ENCODE measurements at regions not wholly inside any gene's neighbourhood (a gene's known extent, or its start where the extent isn't known, plus 50 kb on each side); places are given as distances from the start of the nearest gene placed in this dataset.
"Not testable (repeated sequence)": the region's sequence is repeated elsewhere in the genome, so short reads cannot be mapped to it uniquely, and the experiment has no call there.

- Histone ChIP-seq H3K36me3 (ENCODE audit: control insufficient read depth, insufficient read depth, low read length) (no peaks in the 10 kb centered on the region), H3K9me3 (ENCODE audit: control insufficient read depth, low read length) (peaks cover 8% of the 10 kb centered on the region), H3K27ac (ENCODE audit: low read depth, low read length, severe bottlenecking) (no peak overlapping the region), H3K4me1 (ENCODE audit: control insufficient read depth, insufficient read depth, low read length, poor library complexity, severe bottlenecking) (no peaks in the 10 kb centered on the region), H3K4me3 (ENCODE audit: extremely low read depth, insufficient read depth, low read length, poor library complexity, severe bottlenecking) (no peak overlapping the region)
- 100% methylated on average over 1 of the region's 1 CpG for WGBS, 2 experiments (ENCODE audit: insufficient coverage in 2 of 2)
Measured at GRCh38 chr10:53447576-53447975, 675.0 kb upstream of the MBL2 start.

GRCh38 chr10:53441843-53442242 is 669.3 kb upstream of the MBL2 start:
- H3K36me3 ChIP-seq (ENCODE audit: control insufficient read depth, insufficient read depth, low read length) = no peaks in the 10 kb centered on the region
- no peaks in the 10 kb centered on the region for H3K4me1 ChIP-seq (ENCODE audit: control insufficient read depth, insufficient read depth, low read length, poor library complexity, severe bottlenecking)
- H3K4me3 ChIP-seq (ENCODE audit: extremely low read depth, insufficient read depth, low read length, poor library complexity, severe bottlenecking) = no peak overlapping the region
- no peaks in the 10 kb centered on the region for H3K9me3 ChIP-seq (ENCODE audit: control insufficient read depth, low read length)
- WGBS, 2 experiments (ENCODE audit: insufficient coverage in 2 of 2) = 80% methylated on average over 1 of the region's 1 CpG; no CpG with 5 or more reads in 1 of the 2 experiments
- H3K27ac ChIP-seq (ENCODE audit: low read depth, low read length, severe bottlenecking) = no peak overlapping the region

- H3K9me3 ChIP-seq (ENCODE audit: control insufficient read depth, low read length) = no peaks in the 10 kb centered on the region
- 75% methylated on average over 2 of the region's 3 CpGs; no CpG with 5 or more reads in 1 of the 2 experiments for WGBS, 2 experiments (ENCODE audit: insufficient coverage in 2 of 2)
- no peak overlapping the region for H3K4me3 ChIP-seq (ENCODE audit: extremely low read depth, insufficient read depth, low read length, poor library complexity, severe bottlenecking)
- no peaks in the 10 kb centered on the region for H3K4me1 ChIP-seq (ENCODE audit: control insufficient read depth, insufficient read depth, low read length, poor library complexity, severe bottlenecking)
- no peaks in the 10 kb centered on the region for H3K36me3 ChIP-seq (ENCODE audit: control insufficient read depth, insufficient read depth, low read length)
- no peak overlapping the region for H3K27ac ChIP-seq (ENCODE audit: low read depth, low read length, severe bottlenecking)
Measured at GRCh38 chr10:53440601-53441000, 668.0 kb upstream of the MBL2 start.

GRCh38 chr10:53439075-53439474 is 666.5 kb upstream of the MBL2 start:
- not testable (repeated sequence) for H3K4me3 ChIP-seq (ENCODE audit: extremely low read depth, insufficient read depth, low read length, poor library complexity, severe bottlenecking)
- peak overlapping the region; percentile 71 for H3K27ac ChIP-seq (ENCODE audit: low read depth, low read length, severe bottlenecking)
- 73 to 79% methylated on average over 5 of the region's 9 CpGs for WGBS, 2 experiments (ENCODE audit: insufficient coverage in 2 of 2)

GRCh38 chr10:53434413-53434812 is 661.8 kb upstream of the MBL2 start:
- Histone ChIP-seq H3K27ac (ENCODE audit: low read depth, low read length, severe bottlenecking) (no peak overlapping the region), H3K9me3 (ENCODE audit: control insufficient read depth, low read length) (no peaks in the 10 kb centered on the region), H3K4me1 (ENCODE audit: control insufficient read depth, insufficient read depth, low read length, poor library complexity, severe bottlenecking) (no peaks in the 10 kb centered on the region), H3K4me3 (ENCODE audit: extremely low read depth, insufficient read depth, low read length, poor library complexity, severe bottlenecking) (no peak overlapping the region), H3K36me3 (ENCODE audit: control insufficient read depth, insufficient read depth, low read length) (no peaks in the 10 kb centered on the region)
- WGBS, 2 experiments (ENCODE audit: insufficient coverage in 2 of 2) = no CpG with 5 or more reads among the region's 4 CpGs

More at GRCh38 chr10:53439075-53439474, 666.5 kb upstream of the MBL2 start:
- not testable (repeated sequence) for H3K9me3 ChIP-seq (ENCODE audit: control insufficient read depth, low read length); H3K4me1 ChIP-seq (ENCODE audit: control insufficient read depth, insufficient read depth, low read length, poor library complexity, severe bottlenecking); H3K36me3 ChIP-seq (ENCODE audit: control insufficient read depth, insufficient read depth, low read length)

- WGBS, 2 experiments (ENCODE audit: insufficient coverage in 2 of 2) = no CpG with 5 or more reads among the region's 2 CpGs
- Histone ChIP-seq H3K36me3 (ENCODE audit: control insufficient read depth, insufficient read depth, low read length) (no peaks in the 10 kb centered on the region), H3K9me3 (ENCODE audit: control insufficient read depth, low read length) (no peaks in the 10 kb centered on the region), H3K4me1 (ENCODE audit: control insufficient read depth, insufficient read depth, low read length, poor library complexity, severe bottlenecking) (no peaks in the 10 kb centered on the region), H3K4me3 (ENCODE audit: extremely low read depth, insufficient read depth, low read length, poor library complexity, severe bottlenecking) (no peak overlapping the region), H3K27ac (ENCODE audit: low read depth, low read length, severe bottlenecking) (no peak overlapping the region)
Measured at GRCh38 chr10:53432035-53432434, 659.5 kb upstream of the MBL2 start.

- WGBS, 2 experiments (ENCODE audit: insufficient coverage in 2 of 2) = no CpG with 5 or more reads among the region's 4 CpGs
- no peaks in the 10 kb centered on the region for H3K36me3 ChIP-seq (ENCODE audit: control insufficient read depth, insufficient read depth, low read length)
- H3K27ac ChIP-seq (ENCODE audit: low read depth, low read length, severe bottlenecking) = no peak overlapping the region
Measured at GRCh38 chr10:53430974-53431373, 658.4 kb upstream of the MBL2 start.

GRCh38 chr10:53430127-53430891 is 657.7 kb upstream of the MBL2 start:
- no peak overlapping the region for H3K27ac ChIP-seq (ENCODE audit: low read depth, low read length, severe bottlenecking)
- no peaks in the 10 kb centered on the region for H3K4me1 ChIP-seq (ENCODE audit: control insufficient read depth, insufficient read depth, low read length, poor library complexity, severe bottlenecking)
- no peaks in the 10 kb centered on the region for H3K9me3 ChIP-seq (ENCODE audit: control insufficient read depth, low read length)
- no peak overlapping the region for H3K4me3 ChIP-seq (ENCODE audit: extremely low read depth, insufficient read depth, low read length, poor library complexity, severe bottlenecking)
- H3K36me3 ChIP-seq (ENCODE audit: control insufficient read depth, insufficient read depth, low read length) = no peaks in the 10 kb centered on the region
- no CpG with 5 or more reads among the region's 2 CpGs for WGBS, 2 experiments (ENCODE audit: insufficient coverage in 2 of 2)

More at GRCh38 chr10:53430974-53431373, 658.4 kb upstream of the MBL2 start:
- Histone ChIP-seq H3K9me3 (ENCODE audit: control insufficient read depth, low read length) (no peaks in the 10 kb centered on the region), H3K4me3 (ENCODE audit: extremely low read depth, insufficient read depth, low read length, poor library complexity, severe bottlenecking) (no peak overlapping the region), H3K4me1 (ENCODE audit: control insufficient read depth, insufficient read depth, low read length, poor library complexity, severe bottlenecking) (no peaks in the 10 kb centered on the region)

GRCh38 chr10:53422223-53422888 is 649.8 kb upstream of the MBL2 start:
- no peaks in the 10 kb centered on the region for H3K36me3 ChIP-seq (ENCODE audit: control insufficient read depth, insufficient read depth, low read length)
- 69 to 72% methylated on average over 3 to 5 of the region's 5 CpGs for WGBS, 2 experiments (ENCODE audit: insufficient coverage in 2 of 2)

GRCh38 chr10:53412651-53413050 is 640.1 kb upstream of the MBL2 start:
- Histone ChIP-seq H3K9me3 (ENCODE audit: control insufficient read depth, low read length) (no peaks in the 10 kb centered on the region), H3K27ac (ENCODE audit: low read depth, low read length, severe bottlenecking) (no peak overlapping the region), H3K4me3 (ENCODE audit: extremely low read depth, insufficient read depth, low read length, poor library complexity, severe bottlenecking) (no peak overlapping the region), H3K4me1 (ENCODE audit: control insufficient read depth, insufficient read depth, low read length, poor library complexity, severe bottlenecking) (no peaks in the 10 kb centered on the region), H3K36me3 (ENCODE audit: control insufficient read depth, insufficient read depth, low read length) (no peaks in the 10 kb centered on the region)
- WGBS, 2 experiments (ENCODE audit: insufficient coverage in 2 of 2) = no CpG with 5 or more reads among the region's 2 CpGs

More at GRCh38 chr10:53422223-53422888, 649.8 kb upstream of the MBL2 start:
- Histone ChIP-seq H3K4me1 (ENCODE audit: control insufficient read depth, insufficient read depth, low read length, poor library complexity, severe bottlenecking) (no peaks in the 10 kb centered on the region), H3K9me3 (ENCODE audit: control insufficient read depth, low read length) (no peaks in the 10 kb centered on the region), H3K4me3 (ENCODE audit: extremely low read depth, insufficient read depth, low read length, poor library complexity, severe bottlenecking) (no peak overlapping the region), H3K27ac (ENCODE audit: low read depth, low read length, severe bottlenecking) (no peak overlapping the region)

GRCh38 chr10:53406532-53406931 is 633.9 kb upstream of the MBL2 start:
- no peaks in the 10 kb centered on the region for H3K4me1 ChIP-seq (ENCODE audit: control insufficient read depth, insufficient read depth, low read length, poor library complexity, severe bottlenecking)
- no peak overlapping the region for H3K4me3 ChIP-seq (ENCODE audit: extremely low read depth, insufficient read depth, low read length, poor library complexity, severe bottlenecking)
- H3K36me3 ChIP-seq (ENCODE audit: control insufficient read depth, insufficient read depth, low read length) = no peaks in the 10 kb centered on the region
- no peak overlapping the region for H3K27ac ChIP-seq (ENCODE audit: low read depth, low read length, severe bottlenecking)
- 80 to 100% methylated on average over 1 to 3 of the region's 3 CpGs for WGBS, 2 experiments (ENCODE audit: insufficient coverage in 2 of 2)
- H3K9me3 ChIP-seq (ENCODE audit: control insufficient read depth, low read length) = no peaks in the 10 kb centered on the region
